ENCODE measurements at regions not wholly inside any gene's neighbourhood (a gene's known extent, or its start where the extent isn't known, plus 50 kb on each side); places are given as distances from the start of the nearest gene placed in this dataset.

DNA sequence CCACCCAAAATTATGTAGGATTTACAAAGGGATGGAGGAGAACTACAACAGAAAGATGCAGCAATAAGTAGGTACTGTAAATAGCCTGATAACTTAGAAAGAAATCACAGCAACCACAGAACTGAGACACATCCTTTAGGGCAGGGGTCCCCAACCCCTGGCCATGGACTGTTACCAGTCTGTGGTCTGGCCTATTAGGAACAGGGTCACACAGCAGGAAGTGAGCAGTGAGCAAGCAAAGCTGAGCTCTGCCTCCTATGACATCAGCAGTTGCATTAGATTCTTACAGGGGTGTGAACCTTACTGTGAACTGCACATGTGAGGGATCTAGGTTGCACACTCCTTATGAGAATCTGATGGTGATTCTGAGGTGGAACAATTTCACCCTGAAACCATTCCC is 997.6 kb downstream of the DIAPH3 start:
- no peaks in the 10 kb centered on the region for H3K4me1 ChIP-seq
- no peaks in the 10 kb centered on the region for H3K9me3 ChIP-seq
- no peak overlapping the region for H3K27ac ChIP-seq
- intact Hi-C loops (cut with DNase I; ENCODE audit: low total_unique reads): no loop called here
- no peaks in the 10 kb centered on the region for H3K27me3 ChIP-seq
- no peaks in the 10 kb centered on the region for H3K36me3 ChIP-seq
- DNase-seq: no peak
- no peak overlapping the region for H3K4me3 ChIP-seq
- TF ChIP-seq CTCF (IDR thresholded peaks at IDR 0.05) (no peak), POLR2A (IDR thresholded peaks at IDR 0.05) (no peak)

- intact Hi-C loops (cut with DNase I; ENCODE audit: low total_unique reads): no loop called here
- no peaks in the 10 kb centered on the region for H3K36me3 ChIP-seq
These were observed 991.7 kb downstream of the DIAPH3 start for GRCh38 chr13:59172076-59172475.

GRCh38 chr13:59176775-59177174 is 987.0 kb downstream of the DIAPH3 start:
- no peak for DNase-seq
- no peaks in the 10 kb centered on the region for H3K9me3 ChIP-seq
- H3K27me3 ChIP-seq: no peaks in the 10 kb centered on the region
- no peaks in the 10 kb centered on the region for H3K4me1 ChIP-seq
- no peak for TF ChIP-seq POLR2A (IDR thresholded peaks at IDR 0.05)
- TF ChIP-seq CTCF (IDR thresholded peaks at IDR 0.05): no peak
- H3K27ac ChIP-seq: no peak overlapping the region
- H3K36me3 ChIP-seq: no peaks in the 10 kb centered on the region
- intact Hi-C loops (cut with DNase I; ENCODE audit: low total_unique reads): no loop called here
- H3K4me3 ChIP-seq: no peak overlapping the region

More at GRCh38 chr13:59172076-59172475, 991.7 kb downstream of the DIAPH3 start:
- no peak for DNase-seq
- H3K9me3 ChIP-seq: no peaks in the 10 kb centered on the region
- H3K27me3 ChIP-seq: no peaks in the 10 kb centered on the region
- H3K27ac ChIP-seq: no peak overlapping the region
- TF ChIP-seq POLR2A (IDR thresholded peaks at IDR 0.05): no peak
- no peak for TF ChIP-seq CTCF (IDR thresholded peaks at IDR 0.05)
- H3K4me3 ChIP-seq: no peak overlapping the region
- no peaks in the 10 kb centered on the region for H3K4me1 ChIP-seq

- Histone ChIP-seq H3K36me3 (no peaks in the 10 kb centered on the region), H3K27me3 (no peaks in the 10 kb centered on the region), H3K4me3 (no peak overlapping the region), H3K4me1 (no peaks in the 10 kb centered on the region), H3K27ac (no peak overlapping the region), H3K9me3 (no peaks in the 10 kb centered on the region)
- DNase-seq: no peak
- intact Hi-C loops (cut with DNase I; ENCODE audit: low total_unique reads): no loop called here
- TF ChIP-seq POLR2A (IDR thresholded peaks at IDR 0.05) (no peak), CTCF (IDR thresholded peaks at IDR 0.05) (no peak)
These were observed 985.4 kb downstream of the DIAPH3 start for GRCh38 chr13:59178344-59178743.

GRCh38 chr13:59182241-59182640 is 981.5 kb downstream of the DIAPH3 start:
- Histone ChIP-seq H3K27ac (no peak overlapping the region), H3K27me3 (no peaks in the 10 kb centered on the region), H3K9me3 (no peaks in the 10 kb centered on the region), H3K4me3 (no peak overlapping the region), H3K36me3 (no peaks in the 10 kb centered on the region), H3K4me1 (no peaks in the 10 kb centered on the region)
- no peak for TF ChIP-seq POLR2A (IDR thresholded peaks at IDR 0.05)
- TF ChIP-seq CTCF (IDR thresholded peaks at IDR 0.05): no peak
- DNase-seq: no peak
- intact Hi-C loops (cut with DNase I; ENCODE audit: low total_unique reads): no loop called here
